Jurkat, Clone E6-1 (cell line): ENCODE measurements at regions not wholly inside any gene's neighbourhood (a gene's known extent, or its start where the extent isn't known, plus 50 kb on each side); places are given as distances from the start of the nearest gene placed in this dataset.

Experiments
- DNase-seq: peaks from one replicate; pipeline ENCODE4 v3.0.0-alpha.2; 2011; ENCODE audit warnings: low read depth, low spot score
- H3K4me3 ChIP-seq: 2 replicates; pipeline ENCODE4 v1.5.1; 2011; ENCODE audit warnings: mild to moderate bottlenecking, low read length, control low read depth, moderate library complexity

- no peak for DNase-seq
- H3K4me3 ChIP-seq: no peak overlapping the region
Measured at GRCh38 chr12:46449316-46449715, 76.7 kb upstream of the SLC38A2 start.

DNA sequence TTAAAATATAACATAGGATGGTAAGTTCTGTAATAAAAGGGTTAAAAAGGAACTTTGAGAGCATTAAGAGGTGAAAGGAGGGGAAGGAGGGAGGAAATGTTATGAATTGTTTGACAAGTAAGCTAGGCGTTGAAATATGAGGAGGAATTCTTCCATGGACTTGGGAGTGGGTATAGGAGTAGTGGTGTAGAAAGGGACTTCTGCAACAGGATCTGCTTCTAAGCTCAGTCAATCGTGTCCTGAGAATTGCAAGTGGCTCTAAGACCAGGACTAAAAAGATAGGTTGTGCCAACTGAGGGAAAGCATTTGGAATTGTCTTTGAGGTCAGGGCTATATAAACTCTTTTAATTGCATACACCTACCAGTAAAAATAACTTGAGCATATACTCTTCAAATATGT, 74.1 kb upstream of the SLC38A2 start:
- no peak for DNase-seq

DNA sequence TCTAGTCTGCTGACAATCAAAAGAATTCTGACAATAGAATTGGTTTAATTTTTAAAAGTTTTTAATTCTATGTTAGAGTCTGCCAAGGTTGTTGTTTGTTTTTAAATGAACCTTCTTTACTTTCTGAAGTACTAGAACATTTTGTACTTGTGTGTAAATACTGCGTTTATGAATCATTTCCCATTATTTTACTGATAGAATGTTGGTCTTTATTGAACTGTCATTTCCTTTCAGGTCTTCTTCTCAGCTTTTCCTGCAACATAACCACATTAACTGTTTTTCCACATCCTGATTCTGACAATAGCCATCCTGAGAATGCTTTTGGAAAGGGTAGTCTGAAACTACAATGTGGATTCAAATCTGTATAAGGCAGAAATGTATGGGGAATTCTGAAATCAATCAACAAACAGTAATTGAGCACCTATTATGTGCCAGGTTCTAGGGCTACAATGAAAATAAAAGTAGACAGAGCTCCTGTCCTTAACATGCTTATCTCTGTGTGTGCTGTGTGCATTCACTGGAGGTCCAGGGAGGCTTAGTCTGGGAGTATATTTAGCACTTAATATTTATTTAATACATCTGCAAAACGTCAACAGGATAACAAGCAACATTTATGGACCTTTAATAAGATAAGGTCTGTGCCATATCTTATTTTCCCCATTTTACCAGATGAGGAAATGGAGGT, 73.1 kb upstream of the SLC38A2 start:
- no peak for DNase-seq
- no peak overlapping the region for H3K4me3 ChIP-seq

More for the DNA sequence above, 74.1 kb upstream of the SLC38A2 start:
- no peak overlapping the region for H3K4me3 ChIP-seq

- no peak for DNase-seq
- H3K4me3 ChIP-seq: no peak overlapping the region
Measured at GRCh38 chr12:46445093-46445492, 72.5 kb upstream of the SLC38A2 start.

- no peak for DNase-seq
- no peak overlapping the region for H3K4me3 ChIP-seq
Measured at GRCh38 chr12:46443594-46444263, 71.2 kb upstream of the SLC38A2 start.

DNA sequence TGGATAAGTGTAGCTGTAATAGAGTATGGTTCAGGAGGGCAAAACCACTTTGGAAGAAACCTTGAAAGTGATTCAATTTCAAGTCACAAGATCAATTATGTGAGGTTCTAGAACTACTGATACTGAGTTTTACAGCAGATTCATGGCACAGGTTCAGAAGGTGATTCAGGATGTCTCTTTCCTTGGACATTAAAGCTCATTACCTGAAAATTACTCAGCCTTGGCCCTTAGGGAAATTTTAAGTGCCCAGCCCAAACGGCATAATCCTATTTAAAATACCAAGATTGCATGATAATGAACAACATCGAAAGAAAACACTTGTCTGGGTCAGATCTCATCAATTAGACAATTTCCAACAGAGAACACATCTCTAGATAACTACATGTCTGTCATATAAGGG, 70.2 kb upstream of the SLC38A2 start:
- no peak for DNase-seq
- no peak overlapping the region for H3K4me3 ChIP-seq

- H3K4me3 ChIP-seq: no peak overlapping the region
- DNase-seq: no peak
Measured at GRCh38 chr12:46442239-46442638, 69.7 kb upstream of the SLC38A2 start.

GRCh38 chr12:46439793-46440511, 67.4 kb upstream of the SLC38A2 start:
- DNase-seq: no peak

GRCh38 chr12:46438719-46439319, 66.2 kb upstream of the SLC38A2 start:
- DNase-seq: no peak
- no peak overlapping the region for H3K4me3 ChIP-seq

More at GRCh38 chr12:46439793-46440511, 67.4 kb upstream of the SLC38A2 start:
- no peak overlapping the region for H3K4me3 ChIP-seq

GRCh38 chr12:46438256-46438655, 65.7 kb upstream of the SLC38A2 start:
- DNase-seq: no peak
- no peak overlapping the region for H3K4me3 ChIP-seq

GRCh38 chr12:46437469-46437868, 64.9 kb upstream of the SLC38A2 start:
- no peak overlapping the region for H3K4me3 ChIP-seq

GRCh38 chr12:46436747-46437146, 64.2 kb upstream of the SLC38A2 start:
- no peak overlapping the region for H3K4me3 ChIP-seq
- DNase-seq: no peak

More at GRCh38 chr12:46437469-46437868, 64.9 kb upstream of the SLC38A2 start:
- DNase-seq: no peak

DNA sequence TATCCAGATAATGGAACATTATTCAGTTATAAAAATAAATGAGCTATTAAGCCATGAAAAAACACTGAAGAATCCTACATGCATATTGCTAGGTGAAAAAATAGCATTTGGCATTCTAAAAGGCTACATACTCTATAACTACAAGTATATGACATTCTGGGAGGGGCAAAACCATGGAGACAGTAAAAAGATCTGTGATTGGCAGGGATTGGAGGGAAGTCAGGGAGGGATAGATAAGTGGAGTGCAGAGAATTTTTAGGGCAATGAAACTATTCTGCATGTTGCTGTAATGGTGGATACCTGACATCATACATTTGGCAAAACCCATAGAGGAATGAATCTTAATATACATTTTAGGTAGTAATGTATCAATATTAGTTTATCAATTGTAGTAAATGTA, 63.1 kb upstream of the SLC38A2 start:
- no peak for DNase-seq
- H3K4me3 ChIP-seq: no peak overlapping the region

GRCh38 chr12:46435029-46435428, 62.5 kb upstream of the SLC38A2 start:
- no peak for DNase-seq
- H3K4me3 ChIP-seq: no peak overlapping the region

GRCh38 chr12:46433829-46434228, 61.3 kb upstream of the SLC38A2 start:
- H3K4me3 ChIP-seq: no peak overlapping the region
- no peak for DNase-seq

GRCh38 chr12:46432325-46432724, 59.8 kb upstream of the SLC38A2 start:
- no peak overlapping the region for H3K4me3 ChIP-seq
- DNase-seq: no peak

- no peak overlapping the region for H3K4me3 ChIP-seq
- no peak for DNase-seq
Measured at GRCh38 chr12:46430340-46430948, 57.9 kb upstream of the SLC38A2 start.
